Daoy (cell line): ENCODE measurements at regions not wholly inside any gene's neighbourhood (a gene's known extent, or its start where the extent isn't known, plus 50 kb on each side); places are given as distances from the start of the nearest gene placed in this dataset.
A peak's percentile ranks its signal among the peaks of the same experiment; 100 is the strongest.

Experiments used
- DNase-seq: peaks from one replicate; pipeline ENCODE4 v3.0.0-alpha.2; 2015; ENCODE audit warnings: low read depth

- DNase-seq, result no peak
Measured at GRCh38 chr4:153075836-153076518, 128.3 kb upstream of the TRIM2 start.

DNA sequence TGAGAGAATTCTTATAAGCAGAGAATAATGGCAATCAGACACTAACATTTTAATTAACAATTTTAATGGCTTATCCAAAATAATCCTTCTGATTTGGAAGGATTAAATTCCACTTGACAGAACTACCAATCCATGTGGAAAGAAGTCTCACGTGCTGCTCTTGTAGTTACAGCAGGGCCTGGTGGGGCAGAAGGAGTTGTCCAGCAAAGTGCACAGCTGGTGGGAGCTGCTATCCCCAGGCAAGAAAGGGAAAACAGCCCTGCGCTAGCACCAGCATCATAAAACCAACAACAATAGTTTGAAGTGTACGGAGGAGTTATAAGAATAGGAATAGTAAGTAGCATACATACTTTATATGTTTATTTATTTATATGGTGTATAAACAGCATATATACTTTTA is 127.4 kb upstream of the TRIM2 start:
- DNase-seq, result no peak

GRCh38 chr4:153079857-153080391 is 124.3 kb upstream of the TRIM2 start:
- peak; percentile 15 for DNase-seq

DNA sequence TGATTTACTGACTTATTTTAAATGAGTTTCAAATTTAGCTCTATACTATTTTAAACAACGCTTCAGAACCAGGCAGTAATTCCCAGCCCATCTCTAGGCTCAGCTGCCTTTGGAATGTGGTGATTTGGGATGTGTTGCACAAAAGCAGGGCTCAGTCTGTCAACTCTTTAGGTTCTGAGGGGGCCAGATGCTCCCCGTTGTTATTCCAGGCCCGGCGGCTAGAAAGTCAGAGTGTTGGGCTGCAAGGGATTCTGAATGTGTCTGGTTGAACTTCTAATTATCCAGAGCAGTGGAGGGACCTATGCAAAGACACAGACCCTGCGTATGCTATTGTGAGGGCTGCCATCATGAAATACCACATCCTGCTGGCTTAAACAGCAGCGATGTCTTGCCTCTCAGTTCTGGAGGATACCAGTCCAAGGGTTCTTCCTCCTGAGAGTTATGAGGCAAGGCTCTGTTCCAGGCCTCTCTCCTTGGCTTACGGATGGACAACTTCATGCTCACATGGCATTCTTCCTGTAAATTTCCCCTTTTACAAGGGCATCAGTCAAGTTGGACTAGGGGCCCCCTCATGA is 123.2 kb upstream of the TRIM2 start:
- DNase-seq, result no peak

DNA sequence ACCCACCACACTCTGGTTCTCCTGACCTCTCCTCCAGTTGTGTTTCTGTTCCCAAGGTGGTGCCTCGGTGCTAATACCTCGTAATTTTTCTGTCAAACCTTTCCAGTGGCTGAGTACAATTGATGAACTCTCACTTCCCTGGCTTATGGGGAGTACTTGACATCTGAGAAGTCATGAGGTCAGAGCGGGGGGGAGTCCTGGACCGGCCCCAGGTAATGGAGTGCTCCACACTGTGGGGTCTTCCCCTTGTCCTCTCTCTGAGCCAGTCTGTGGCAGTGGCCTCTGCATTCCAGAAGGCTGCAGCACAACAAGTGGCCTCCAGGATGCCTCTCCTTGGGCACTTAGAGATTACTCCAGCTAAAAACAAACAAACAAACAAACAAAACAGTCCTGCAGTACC is 122.5 kb upstream of the TRIM2 start:
- DNase-seq, result no peak

DNA sequence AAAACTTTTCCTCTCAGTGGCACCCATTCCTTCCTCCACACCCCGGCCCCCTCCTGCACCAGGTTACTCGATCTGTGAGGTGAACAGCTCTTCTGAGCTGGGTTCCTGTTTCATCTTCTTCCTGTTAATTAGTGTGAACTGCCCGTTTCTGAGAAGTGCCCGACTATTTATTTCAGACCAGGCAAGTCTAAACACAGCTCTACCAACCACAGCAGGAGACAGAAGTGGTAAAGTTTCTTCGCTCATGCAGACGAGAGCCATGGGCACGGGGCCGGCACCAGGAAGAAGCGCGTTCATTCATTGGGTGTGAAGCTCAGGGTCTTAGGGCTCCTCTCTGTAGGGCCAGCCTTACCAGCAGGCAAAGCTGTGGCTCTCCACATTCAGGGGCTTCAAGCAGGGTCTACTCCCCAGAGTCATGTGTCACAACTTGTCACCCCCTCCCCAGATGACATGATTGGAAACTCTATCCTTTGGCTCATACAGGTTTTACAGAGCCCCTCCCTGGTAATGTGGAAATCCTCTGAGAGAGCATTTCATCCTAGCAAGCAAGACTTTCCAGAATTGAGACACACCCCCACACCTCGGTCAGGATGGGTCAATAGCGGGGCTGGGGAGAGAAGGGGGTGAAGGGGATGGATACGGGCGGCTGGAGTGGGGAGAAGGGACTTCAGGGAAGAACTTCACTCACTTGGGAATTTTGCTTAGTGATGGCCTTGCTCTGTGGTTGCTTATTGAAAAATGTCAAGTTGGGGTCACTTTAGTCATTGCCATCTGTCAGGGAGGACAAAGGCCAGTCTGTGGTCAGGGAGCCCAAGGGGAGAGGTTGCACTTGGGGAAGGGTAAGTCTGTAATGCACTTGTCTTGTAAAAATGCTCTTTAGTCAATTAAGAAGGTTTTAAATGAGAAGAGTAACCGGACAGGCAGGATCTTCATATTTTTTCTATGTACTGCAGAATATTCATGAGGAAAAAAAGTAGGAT is 121.6 kb upstream of the TRIM2 start:
- no peak for DNase-seq

GRCh38 chr4:153083447-153083947 is 120.7 kb upstream of the TRIM2 start:
- DNase-seq, result peak; percentile 57

GRCh38 chr4:153084224-153084979 is 119.8 kb upstream of the TRIM2 start:
- DNase-seq, result no peak

DNA sequence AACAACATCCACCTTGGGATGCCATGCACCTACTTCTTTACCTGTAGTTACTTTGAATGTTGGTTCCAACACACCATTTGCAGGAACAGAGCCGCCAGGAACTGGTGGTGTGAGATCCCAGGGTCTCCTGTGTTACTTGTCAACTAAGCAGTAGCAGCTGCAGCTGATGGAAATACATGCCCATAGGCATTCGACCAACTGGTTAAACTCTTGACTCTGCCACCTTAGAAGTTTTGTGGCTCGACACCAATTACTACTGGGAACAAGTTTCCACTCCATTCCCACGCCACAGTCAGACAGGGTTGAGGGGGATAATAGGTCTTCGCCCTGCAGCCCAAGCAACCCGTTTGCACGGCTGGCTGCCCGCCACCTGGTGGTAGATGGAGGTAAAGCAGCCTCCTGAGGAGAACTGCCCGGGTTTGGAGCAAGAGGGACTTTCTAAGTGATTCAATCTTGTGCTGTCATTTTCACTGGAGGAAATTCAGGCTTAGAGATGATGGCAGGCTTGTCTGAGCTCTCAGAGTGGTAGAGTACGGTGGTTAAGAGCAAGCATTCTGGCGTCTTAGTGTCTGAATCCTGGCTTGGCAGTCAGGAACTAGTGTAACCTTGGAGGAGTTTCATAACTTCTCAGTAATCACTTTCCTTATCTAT is 119.1 kb upstream of the TRIM2 start:
- peak; percentile 52 for DNase-seq

DNA sequence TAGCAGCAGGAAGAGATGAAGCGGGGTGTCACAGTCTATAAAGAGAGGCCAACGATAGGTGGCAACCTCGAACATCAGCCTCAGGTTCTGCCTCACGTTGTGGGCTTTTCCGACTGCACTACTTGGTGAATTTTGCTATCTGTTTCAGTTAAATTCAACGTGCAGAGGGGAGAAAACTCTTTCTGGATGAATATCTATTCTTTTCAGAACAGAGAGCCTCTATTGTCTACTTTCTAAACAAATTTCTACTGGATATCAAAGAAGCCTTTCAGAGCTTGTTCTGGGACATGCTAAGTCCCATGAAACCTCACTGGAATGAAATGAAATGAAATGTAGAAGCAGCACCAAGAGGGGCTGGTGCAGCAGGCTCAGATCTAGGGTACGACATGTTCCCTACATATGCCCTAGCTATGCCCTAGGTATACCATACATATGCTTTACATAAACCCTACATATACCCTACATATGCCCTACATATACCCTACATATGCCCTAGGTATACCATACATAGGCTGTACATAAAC is 116.5 kb upstream of the TRIM2 start:
- DNase-seq, result no peak

- no peak for DNase-seq
Measured at GRCh38 chr4:153089742-153090141, 114.5 kb upstream of the TRIM2 start.

DNA sequence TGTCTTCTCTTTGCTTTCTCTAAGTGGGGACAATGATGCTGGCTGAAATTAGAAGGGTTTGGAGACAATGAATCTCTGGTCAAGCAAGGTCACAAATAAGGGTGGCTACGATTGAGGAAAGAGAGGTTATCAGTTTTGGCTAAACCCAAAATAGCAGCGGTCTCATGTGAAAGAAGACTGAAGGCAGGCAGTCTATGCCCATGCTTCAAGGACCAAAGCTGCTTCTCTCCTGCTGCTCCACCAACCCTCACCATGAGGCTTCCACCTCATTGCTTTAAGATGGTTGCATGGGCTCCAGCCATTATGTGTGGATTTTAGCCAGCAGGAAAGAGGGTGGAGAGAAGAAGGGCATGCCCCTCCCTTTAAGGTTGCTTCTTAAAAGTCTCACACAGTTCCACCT is 114.1 kb upstream of the TRIM2 start:
- no peak for DNase-seq

GRCh38 chr4:153090670-153091385 is 113.4 kb upstream of the TRIM2 start:
- no peak for DNase-seq

DNA sequence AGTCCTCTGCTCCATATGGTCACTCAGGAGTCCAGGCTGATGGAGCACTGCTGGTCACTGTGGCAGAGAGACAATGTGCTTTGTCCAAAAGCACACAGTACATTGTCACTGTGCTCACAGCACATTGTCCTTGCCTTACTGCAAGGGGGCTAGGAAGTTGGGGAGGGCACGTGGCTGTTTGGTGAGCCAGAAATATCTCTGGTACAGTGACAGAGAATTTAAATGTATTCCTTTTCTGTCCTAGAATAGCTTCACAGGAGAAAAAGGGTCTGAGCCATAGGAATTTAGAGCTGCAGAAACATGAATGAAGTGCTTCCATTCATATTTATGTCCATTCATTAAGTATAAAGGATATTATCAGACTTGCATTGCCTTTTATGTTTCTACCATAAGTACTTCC is 110.8 kb upstream of the TRIM2 start:
- DNase-seq, result no peak

GRCh38 chr4:153093802-153094201 is 110.4 kb upstream of the TRIM2 start:
- no peak for DNase-seq

GRCh38 chr4:153094435-153094834 is 109.8 kb upstream of the TRIM2 start:
- no peak for DNase-seq

GRCh38 chr4:153095448-153096204 is 108.6 kb upstream of the TRIM2 start:
- DNase-seq, result no peak

- no peak for DNase-seq
Measured at GRCh38 chr4:153096344-153096743, 107.9 kb upstream of the TRIM2 start.

DNA sequence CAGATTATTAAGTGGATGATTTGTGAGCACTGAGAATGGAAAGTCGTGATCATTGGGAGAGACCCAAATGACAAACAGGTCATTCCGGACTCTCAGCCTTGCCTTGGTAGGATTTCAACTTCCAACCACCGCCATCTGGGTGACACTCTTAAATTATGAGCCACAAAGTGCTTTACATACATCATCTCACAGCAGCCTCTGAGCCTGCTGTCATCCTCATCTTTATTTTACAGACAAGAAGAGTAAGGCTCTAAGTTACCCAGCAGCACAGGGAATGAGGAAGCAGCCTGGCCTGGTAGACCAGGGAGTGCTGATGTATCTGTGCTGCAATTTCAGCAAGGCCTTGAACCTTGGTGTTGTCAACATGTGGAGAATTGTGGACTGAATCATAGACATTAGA is 105.8 kb upstream of the TRIM2 start:
- DNase-seq, result no peak
